T-helper 1 cell treated with Interleukin-12 subunit alpha and Interleukin-12 subunit beta and Interleukin-4 antibody, amounts not matched to agents 30 ng/mL and 1 ng/mL, for 36 hours (primary cell): ENCODE measurements at regions not wholly inside any gene's neighbourhood (a gene's known extent, or its start where the extent isn't known, plus 50 kb on each side); places are given as distances from the start of the nearest gene placed in this dataset.

Source experiments
- intact Hi-C: fragments of 100-400 bp; cut with micrococcal nuclease; formaldehyde crosslinking; loops from one replicate; pipeline ENCODE4 v1.15.1; 2024

GRCh38 chr5:124279146-124279876, 467.1 kb downstream of the ZNF608 start:
- intact Hi-C loops: no loop called here

DNA sequence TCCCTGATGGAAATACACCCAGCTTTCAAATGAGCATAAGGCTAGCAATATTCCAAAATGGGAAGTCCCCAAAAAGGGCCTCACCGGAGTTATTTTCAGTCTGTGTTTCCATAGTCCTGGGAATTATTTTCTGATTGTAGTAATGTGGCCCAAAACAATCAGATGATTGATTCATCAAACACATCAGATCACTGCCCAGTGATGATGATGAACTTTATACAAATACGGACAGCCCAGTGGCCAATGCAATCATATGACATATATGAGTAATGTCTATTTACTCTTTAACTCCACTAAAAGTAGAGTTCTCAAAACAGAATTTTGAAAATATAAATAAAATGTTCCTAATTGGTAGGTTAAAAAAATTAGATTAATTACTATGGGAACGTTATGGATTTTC, 467.8 kb downstream of the ZNF608 start:
- intact Hi-C loops: no loop called here

DNA sequence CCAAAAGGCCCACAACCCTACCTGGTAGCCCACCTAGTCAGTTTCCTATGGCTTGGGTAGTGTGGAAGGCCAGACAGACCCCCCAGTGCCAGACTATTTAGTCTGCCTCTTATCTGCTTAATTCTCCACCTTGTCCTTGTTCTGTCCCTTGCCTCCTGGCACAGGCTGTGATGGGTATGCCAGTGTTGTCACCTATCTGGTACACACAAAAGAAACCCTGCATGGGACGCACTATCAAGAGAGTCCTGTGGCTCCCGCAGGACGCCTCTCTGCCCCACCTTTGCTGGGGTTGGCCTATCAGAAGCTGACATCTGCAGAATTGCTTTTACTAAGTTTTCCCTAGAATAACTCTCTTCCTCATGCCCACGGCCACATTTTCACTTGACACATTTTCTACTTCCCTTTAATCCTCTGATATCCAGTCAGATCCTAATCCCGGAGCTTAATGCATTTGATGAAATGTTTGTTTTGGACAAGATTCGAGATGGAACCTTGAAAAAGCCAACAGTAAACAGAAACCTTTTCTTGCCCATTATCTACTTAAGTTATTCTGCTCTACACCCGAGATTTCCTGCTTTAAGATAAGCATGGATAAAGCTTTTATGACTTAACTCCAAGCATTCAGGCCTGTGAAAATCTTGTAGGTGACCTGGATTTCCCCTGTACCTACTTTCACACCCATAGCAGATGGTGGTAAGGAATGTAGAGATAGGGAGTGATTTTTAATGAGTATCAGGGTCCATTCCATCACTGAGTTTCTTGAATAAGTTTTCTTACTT, 468.5 kb downstream of the ZNF608 start:
- intact Hi-C loops: no loop called here

GRCh38 chr5:124276166-124276565, 470.3 kb downstream of the ZNF608 start:
- intact Hi-C loops: no loop called here

DNA sequence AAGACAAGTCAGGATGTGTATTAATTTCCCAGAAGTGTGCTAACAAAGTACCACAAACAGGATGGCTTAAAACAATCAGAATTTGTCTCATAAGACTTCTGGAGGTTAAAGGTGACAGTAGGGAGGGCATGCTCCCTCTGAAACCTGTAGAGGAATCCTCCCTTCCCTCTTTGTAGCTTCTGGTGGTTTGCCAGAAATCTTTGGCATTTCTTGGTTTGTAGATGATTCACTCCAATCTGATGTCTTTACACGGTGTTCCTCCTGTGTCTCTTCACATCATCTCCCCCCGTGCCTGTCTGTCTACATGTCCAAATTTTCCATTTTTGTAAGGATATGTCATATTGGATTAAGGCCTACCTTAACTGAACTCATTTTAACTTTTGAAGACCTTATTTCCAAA, 471.5 kb downstream of the ZNF608 start:
- intact Hi-C loops: no loop called here

DNA sequence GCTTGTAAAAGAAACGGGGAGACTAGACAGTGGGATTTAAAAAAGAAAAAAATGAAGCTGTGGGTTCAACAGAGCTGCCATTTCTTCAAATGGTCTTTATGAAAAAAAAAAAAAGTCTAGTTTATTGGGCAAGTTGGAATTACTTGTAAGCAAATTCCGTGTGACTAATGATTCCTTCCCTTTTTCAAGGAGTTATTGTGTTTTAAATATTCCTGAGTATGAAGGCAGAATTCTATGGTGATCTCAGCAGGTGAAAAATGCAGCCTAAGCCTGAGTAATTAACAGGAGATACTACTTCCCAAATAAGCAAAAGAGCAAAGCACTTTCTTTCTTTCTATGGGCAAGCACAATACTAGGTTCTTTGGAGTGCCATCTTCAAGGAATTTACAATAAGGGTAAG, 481.9 kb downstream of the ZNF608 start:
- intact Hi-C loops: no loop called here

- intact Hi-C loops: no loop called here
Measured at GRCh38 chr5:124263680-124264491, 482.6 kb downstream of the ZNF608 start.

DNA sequence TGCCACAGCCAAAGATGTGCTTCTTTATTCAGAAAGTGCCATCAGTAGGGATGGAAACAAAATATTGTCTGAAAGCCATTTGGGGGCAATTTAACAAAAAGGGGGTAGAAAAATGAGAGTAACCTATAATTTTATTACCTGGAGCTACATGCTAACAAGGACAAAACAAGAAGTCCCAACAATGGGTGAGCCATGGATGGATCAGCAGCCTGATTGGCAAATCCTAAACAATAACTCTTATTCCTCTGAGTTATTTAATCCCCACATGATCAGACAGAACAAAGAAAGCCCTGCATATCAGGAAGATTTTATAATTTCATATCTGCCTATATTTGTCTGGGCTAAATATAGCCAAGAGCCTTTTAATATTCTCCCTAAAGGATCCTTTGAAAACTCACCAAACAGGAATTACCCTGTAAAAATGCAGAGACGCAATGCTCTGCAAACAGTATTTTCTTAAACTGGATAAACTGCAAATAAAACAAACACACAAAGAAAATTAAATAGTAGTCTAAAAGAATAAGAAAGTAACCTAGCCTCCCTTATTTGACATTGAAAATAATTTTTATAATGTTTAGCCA, 483.4 kb downstream of the ZNF608 start:
- intact Hi-C loops: no loop called here

- intact Hi-C loops: no loop called here
Measured at GRCh38 chr5:124262470-124262869, 484.0 kb downstream of the ZNF608 start.

DNA sequence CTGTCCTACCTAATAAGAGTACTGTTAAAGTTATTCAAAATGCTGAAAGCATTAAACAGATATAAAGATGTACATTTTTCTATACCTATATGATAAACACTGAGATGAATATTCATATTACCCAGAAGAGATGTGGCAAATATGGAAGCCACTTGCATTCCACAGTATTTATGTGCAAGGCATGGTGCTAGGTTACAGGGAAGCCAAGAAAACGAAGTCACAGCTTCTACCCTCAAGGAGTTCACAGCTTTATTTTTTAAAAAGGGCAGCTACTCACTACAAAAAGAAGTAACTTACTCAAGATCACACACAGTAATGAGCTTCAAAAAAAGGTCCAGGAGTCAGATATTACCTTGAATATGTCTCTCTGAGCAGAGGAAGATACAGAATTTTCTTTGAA, 484.6 kb downstream of the ZNF608 start:
- intact Hi-C loops: no loop called here

DNA sequence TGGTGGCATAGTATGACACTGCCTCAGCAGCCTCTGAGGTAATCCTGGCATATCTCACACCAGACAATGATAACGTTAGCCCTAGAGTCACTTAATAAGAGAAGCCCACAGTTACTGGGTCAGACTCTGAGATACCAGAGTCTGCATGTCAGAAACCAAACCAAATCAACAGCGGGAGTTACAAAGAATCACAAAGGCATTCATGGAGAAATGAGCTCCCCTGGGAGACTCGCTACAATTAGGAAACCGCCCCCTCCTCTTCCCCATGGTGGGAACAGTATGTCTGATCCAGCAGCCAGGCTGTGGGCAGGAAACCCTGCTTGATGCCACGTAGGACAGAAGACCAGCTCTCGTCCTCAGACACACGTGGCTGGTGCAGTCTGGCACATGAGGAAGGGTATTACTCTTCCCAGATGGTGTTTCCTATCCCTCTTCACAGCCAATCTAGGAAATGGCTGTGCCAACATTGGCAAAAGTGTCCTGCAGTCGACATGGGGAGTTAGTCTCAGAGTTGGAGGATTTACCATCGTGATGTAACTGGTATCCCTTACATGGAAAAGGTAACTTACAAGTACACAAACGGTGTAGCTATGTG, 485.4 kb downstream of the ZNF608 start:
- intact Hi-C loops: no loop called here

GRCh38 chr5:124259017-124259416, 487.4 kb downstream of the ZNF608 start:
- intact Hi-C loops: no loop called here

GRCh38 chr5:124257048-124257447, 489.4 kb downstream of the ZNF608 start:
- intact Hi-C loops: no loop called here

DNA sequence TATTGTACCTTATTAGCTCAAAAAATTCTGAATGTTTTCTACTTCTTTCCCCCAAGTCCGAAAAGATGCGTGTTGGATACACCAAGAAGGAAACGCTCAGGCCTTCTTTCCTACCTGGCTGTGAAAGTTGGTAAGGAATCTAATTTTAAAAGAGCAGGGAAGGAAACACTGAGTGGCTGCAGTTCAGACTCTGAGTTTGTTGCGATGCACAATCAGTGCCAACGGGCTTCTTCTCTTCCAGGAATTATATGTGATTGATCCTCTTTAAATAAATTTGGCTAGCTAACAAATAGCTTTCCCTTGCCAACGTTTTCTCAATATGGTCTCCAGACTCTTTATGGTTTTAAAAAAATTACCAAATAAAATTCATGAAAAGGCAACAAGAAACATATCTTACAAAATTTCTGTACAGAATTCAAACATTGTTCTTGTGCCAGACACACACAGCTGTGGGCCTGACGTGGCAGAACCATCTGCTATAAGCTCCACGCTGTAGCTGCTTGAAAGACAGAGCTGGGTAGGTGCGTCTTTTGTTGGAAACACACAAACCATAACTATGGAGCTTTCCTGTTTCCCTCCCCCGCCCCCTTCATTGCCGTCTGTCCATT, 493.1 kb downstream of the ZNF608 start:
- intact Hi-C loops: no loop called here

DNA sequence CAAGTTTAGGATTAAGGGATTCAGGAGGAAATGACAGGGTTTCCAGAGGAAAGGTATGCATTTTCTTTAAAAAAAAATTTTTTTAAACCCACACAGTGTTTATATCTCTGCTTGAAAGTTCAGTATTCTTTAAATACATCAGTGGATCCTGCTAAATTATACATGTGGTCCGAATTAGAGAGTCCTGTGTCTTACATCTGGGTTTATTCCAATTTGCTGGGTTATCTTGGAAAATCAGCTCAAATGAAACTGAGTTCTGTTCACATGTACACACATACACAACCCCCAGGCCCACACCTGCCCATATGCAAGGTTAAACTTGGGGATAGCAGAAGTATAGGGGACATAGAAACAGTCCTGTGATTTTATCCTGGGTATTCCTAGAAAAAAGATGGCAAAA, 493.7 kb downstream of the ZNF608 start:
- intact Hi-C loops: no loop called here

GRCh38 chr5:124252191-124252638, 494.2 kb downstream of the ZNF608 start:
- intact Hi-C loops: no loop called here

GRCh38 chr5:124245276-124245675, 501.2 kb downstream of the ZNF608 start:
- intact Hi-C loops: no loop called here

DNA sequence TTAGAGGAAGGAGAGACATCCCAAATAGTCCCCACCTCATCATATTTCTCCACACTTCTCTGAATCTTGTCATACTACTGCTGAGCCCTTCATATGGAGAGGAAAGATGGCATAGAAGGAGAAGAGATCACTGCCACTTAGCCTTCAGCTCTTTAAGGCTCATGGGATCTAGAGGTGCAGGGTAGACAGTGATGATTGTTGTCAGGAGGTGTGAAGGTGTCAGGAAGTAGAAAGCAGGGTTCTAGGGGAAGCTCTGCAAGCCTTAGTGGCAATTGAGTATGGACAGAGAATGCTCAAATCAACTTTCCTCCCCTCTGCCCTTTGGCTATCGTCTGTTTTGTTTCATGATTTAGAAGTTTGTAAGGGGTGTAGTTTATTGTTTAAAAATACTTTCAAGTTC, 505.7 kb downstream of the ZNF608 start:
- intact Hi-C loops: no loop called here

GRCh38 chr5:124239572-124239971, 506.9 kb downstream of the ZNF608 start:
- intact Hi-C loops: no loop called here

GRCh38 chr5:124238350-124238749, 508.1 kb downstream of the ZNF608 start:
- intact Hi-C loops: no loop called here

DNA sequence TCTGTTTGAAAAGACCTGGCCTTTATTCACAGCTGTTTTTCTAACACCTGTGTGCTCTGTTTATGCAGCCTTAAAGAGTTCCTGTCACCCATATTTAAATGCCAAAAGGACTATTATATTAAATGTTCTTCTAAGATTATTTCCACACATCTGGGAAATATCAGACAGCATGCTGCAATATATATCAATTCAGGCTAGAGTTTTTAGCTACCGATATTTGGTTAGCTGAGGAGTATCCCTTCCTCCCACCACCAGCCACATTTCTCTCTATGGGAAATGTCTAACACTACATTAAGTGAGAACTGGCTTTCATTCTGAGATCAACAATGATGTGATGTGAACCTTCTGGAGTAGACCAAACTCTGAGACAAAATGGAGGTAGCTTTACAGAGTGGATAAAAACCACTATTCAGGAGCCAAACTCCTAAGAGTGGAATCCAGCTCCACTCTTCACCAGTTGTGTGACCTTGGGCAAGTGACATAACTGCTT, 509.2 kb downstream of the ZNF608 start:
- intact Hi-C loops: no loop called here
